ENCODE measurements at regions not wholly inside any gene's neighbourhood (a gene's known extent, or its start where the extent isn't known, plus 50 kb on each side); places are given as distances from the start of the nearest gene placed in this dataset.

- DNase-seq (ENCODE audit: extremely low spot score, unreplicated experiment) = no peak
- H3K27me3 Mint-ChIP-seq (ENCODE audit: unreplicated experiment) = no peaks in the 10 kb centered on the region
- no peaks in the 10 kb centered on the region for H3K36me3 Mint-ChIP-seq (ENCODE audit: unreplicated experiment)
- no peak overlapping the region for H3K27ac Mint-ChIP-seq (ENCODE audit: unreplicated experiment)
- H3K4me1 Mint-ChIP-seq (ENCODE audit: unreplicated experiment) = no peaks in the 10 kb centered on the region
- H3K4me3 Mint-ChIP-seq (ENCODE audit: unreplicated experiment) = no peak overlapping the region
- no peaks in the 10 kb centered on the region for H3K9me3 Mint-ChIP-seq (ENCODE audit: unreplicated experiment)
- no peak for TF ChIP-seq CTCF (IDR thresholded peaks at IDR 0.05)
Observed at GRCh38 chr3:76930712-76931111, 109.2 kb upstream of the ROBO2 start.

GRCh38 chr3:76933245-76933644 lies 106.7 kb upstream of the ROBO2 start:
- no peak for TF ChIP-seq CTCF (IDR thresholded peaks at IDR 0.05)
- no peak overlapping the region for H3K27ac Mint-ChIP-seq (ENCODE audit: unreplicated experiment)
- no peak overlapping the region for H3K4me3 Mint-ChIP-seq (ENCODE audit: unreplicated experiment)
- no peaks in the 10 kb centered on the region for H3K27me3 Mint-ChIP-seq (ENCODE audit: unreplicated experiment)
- peaks cover under 1% of the 10 kb centered on the region for H3K4me1 Mint-ChIP-seq (ENCODE audit: unreplicated experiment)
- H3K36me3 Mint-ChIP-seq (ENCODE audit: unreplicated experiment) = no peaks in the 10 kb centered on the region
- no peaks in the 10 kb centered on the region for H3K9me3 Mint-ChIP-seq (ENCODE audit: unreplicated experiment)
- DNase-seq (ENCODE audit: extremely low spot score, unreplicated experiment) = no peak

- no peak for DNase-seq (ENCODE audit: extremely low spot score, unreplicated experiment)
- Mint-ChIP-seq H3K9me3 (ENCODE audit: unreplicated experiment) (peaks cover 3% of the 10 kb centered on the region), H3K27ac (ENCODE audit: unreplicated experiment) (no peak overlapping the region), H3K4me3 (ENCODE audit: unreplicated experiment) (no peak overlapping the region), H3K36me3 (ENCODE audit: unreplicated experiment) (no peaks in the 10 kb centered on the region), H3K27me3 (ENCODE audit: unreplicated experiment) (no peaks in the 10 kb centered on the region), H3K4me1 (ENCODE audit: unreplicated experiment) (peaks cover 34% of the 10 kb centered on the region)
- TF ChIP-seq CTCF (IDR thresholded peaks at IDR 0.05) = no peak
Observed at GRCh38 chr3:76938962-76939361, 100.9 kb upstream of the ROBO2 start.

- peaks cover 3% of the 10 kb centered on the region for H3K9me3 Mint-ChIP-seq (ENCODE audit: unreplicated experiment)
- H3K4me3 Mint-ChIP-seq (ENCODE audit: unreplicated experiment) = no peak overlapping the region
- no peaks in the 10 kb centered on the region for H3K27me3 Mint-ChIP-seq (ENCODE audit: unreplicated experiment)
- no peaks in the 10 kb centered on the region for H3K36me3 Mint-ChIP-seq (ENCODE audit: unreplicated experiment)
- peaks cover 41% of the 10 kb centered on the region for H3K4me1 Mint-ChIP-seq (ENCODE audit: unreplicated experiment)
- DNase-seq (ENCODE audit: extremely low spot score, unreplicated experiment) = no peak
- no peak for TF ChIP-seq CTCF (IDR thresholded peaks at IDR 0.05)
- no peak overlapping the region for H3K27ac Mint-ChIP-seq (ENCODE audit: unreplicated experiment)
Observed at GRCh38 chr3:76940181-76940770, 99.6 kb upstream of the ROBO2 start.

GRCh38 chr3:76941376-76941775 lies 98.5 kb upstream of the ROBO2 start:
- Mint-ChIP-seq H3K4me3 (ENCODE audit: unreplicated experiment) (no peak overlapping the region), H3K4me1 (ENCODE audit: unreplicated experiment) (peaks cover 41% of the 10 kb centered on the region), H3K27ac (ENCODE audit: unreplicated experiment) (no peak overlapping the region), H3K27me3 (ENCODE audit: unreplicated experiment) (no peaks in the 10 kb centered on the region), H3K9me3 (ENCODE audit: unreplicated experiment) (peaks cover 3% of the 10 kb centered on the region), H3K36me3 (ENCODE audit: unreplicated experiment) (no peaks in the 10 kb centered on the region)
- TF ChIP-seq CTCF (IDR thresholded peaks at IDR 0.05) = no peak
- DNase-seq (ENCODE audit: extremely low spot score, unreplicated experiment) = no peak

Data from osteocyte (in vitro differentiated cells).